ENCODE measurements at regions not wholly inside any gene's neighbourhood (a gene's known extent, or its start where the extent isn't known, plus 50 kb on each side); places are given as distances from the start of the nearest gene placed in this dataset.
"Not testable (repeated sequence)": the region's sequence is repeated elsewhere in the genome, so short reads cannot be mapped to it uniquely, and the experiment has no call there.

DNA sequence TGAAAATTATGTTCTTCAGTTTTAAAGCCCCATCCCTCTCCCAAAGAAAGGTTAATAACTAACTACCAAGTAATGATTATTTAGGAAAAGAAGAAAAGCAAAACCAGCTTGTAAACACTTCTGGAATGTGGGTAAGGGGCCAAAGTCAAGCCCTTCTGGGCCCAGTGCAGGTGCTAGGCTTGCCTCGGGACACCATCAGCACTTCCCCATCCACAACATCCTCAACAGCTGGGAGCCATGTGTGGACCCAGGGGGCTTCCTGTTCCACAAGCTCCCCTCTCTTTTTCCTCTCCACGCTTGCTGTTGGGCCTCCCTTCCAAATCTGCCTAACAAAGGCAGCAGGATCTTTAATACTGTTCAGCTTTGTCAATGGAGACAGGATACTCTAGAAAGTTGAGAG is 58.4 kb upstream of the CSPG4 start:
- H3K4me1 ChIP-seq; H3K4me3 ChIP-seq; H3K27me3 ChIP-seq; DNase-seq; H3K36me3 ChIP-seq; H3K9me3 ChIP-seq (replicated peaks); H3K27ac ChIP-seq: not testable (repeated sequence)

DNA sequence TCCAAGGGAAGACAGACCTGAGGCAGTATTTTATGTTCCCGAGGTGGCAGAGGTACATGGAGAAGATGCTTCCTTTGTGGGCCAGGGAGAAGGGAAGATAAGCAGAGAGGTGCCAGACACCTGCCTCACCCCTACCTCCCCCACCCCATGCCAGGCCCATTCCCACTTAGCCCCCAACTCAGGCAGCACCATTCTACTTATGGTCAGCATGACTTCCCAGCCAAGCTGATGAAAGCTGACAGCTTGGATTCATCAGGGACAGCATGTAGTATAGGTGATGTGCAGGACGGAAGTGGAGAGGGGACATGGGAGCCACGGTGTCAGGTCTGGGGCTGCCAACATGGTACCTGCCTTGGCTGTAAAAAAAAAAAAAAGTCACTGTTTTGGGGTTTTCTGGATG is 57.5 kb upstream of the CSPG4 start:
- Histone ChIP-seq H3K4me1 (no peaks in the 10 kb centered on the region), H3K27me3 (no peaks in the 10 kb centered on the region), H3K9me3 (replicated peaks) (no peaks in the 10 kb centered on the region), H3K36me3 (no peaks in the 10 kb centered on the region), H3K4me3 (no peak overlapping the region), H3K27ac (no peak overlapping the region)
- no peak for DNase-seq

DNA sequence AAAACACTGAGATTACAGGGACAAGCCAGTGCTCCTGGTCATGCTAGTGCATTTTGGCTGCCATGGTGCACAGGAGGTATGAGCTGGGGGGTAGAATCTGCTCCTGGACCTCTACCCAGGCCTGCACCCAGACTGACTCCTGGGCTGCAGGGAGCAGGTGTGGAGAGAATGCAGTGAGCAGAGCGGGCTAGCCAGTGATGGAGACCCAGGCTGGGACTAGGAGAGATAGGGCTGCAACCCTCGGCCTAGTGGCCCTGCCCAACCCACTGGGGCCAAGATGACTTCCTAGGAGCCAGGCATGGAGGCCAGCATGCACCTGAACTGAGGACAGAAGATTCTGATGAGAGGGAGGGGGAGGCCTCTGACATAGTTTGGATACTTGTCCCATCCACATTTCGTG is 55.9 kb upstream of the CSPG4 start:
- H3K4me1 ChIP-seq, result not testable (repeated sequence)

DNA sequence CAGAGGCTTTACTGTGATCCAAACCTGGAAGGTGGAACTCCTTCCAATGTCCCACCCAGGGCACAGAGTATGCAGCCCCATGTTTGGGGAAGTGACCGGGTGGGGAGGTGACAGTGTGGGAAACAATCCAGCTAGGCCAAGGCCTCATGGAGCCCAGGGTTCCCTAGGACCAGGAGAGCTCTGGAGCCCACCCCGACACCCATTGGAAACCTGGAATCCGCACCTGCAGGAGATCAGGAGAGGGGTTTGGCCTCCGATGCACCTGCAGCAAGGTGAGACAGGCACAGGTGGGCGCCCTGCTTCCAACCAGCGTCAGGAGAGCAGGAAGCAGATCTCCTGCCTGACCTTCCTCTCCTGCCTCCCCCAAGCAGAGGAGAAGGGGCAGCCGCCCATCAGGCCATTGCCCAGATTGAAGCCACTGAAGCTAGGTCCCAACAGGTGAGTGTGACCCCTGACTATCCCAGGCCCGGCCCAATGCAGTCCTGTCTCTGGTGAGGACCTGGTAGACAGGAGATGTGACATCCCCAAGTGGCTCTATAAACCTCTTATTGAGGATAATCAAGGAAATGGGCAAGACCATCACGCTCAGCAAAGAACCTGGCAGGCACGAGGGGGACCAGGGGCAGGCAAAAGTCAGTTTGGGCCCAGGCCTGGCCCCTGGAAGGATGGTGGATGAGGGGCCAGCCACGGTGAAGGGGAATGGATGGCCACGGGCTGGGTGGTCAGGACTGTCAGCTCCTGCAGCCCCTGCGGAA is 53.1 kb upstream of the CSPG4 start:
- H3K4me3 ChIP-seq; H3K4me1 ChIP-seq; DNase-seq; H3K9me3 ChIP-seq (replicated peaks); H3K27me3 ChIP-seq; H3K27ac ChIP-seq; H3K36me3 ChIP-seq: not testable (repeated sequence)

More for the DNA sequence above, 55.9 kb upstream of the CSPG4 start:
- DNase-seq; H3K36me3 ChIP-seq; H3K27me3 ChIP-seq; H3K9me3 ChIP-seq (replicated peaks); H3K27ac ChIP-seq; H3K4me3 ChIP-seq: not testable (repeated sequence)

DNA sequence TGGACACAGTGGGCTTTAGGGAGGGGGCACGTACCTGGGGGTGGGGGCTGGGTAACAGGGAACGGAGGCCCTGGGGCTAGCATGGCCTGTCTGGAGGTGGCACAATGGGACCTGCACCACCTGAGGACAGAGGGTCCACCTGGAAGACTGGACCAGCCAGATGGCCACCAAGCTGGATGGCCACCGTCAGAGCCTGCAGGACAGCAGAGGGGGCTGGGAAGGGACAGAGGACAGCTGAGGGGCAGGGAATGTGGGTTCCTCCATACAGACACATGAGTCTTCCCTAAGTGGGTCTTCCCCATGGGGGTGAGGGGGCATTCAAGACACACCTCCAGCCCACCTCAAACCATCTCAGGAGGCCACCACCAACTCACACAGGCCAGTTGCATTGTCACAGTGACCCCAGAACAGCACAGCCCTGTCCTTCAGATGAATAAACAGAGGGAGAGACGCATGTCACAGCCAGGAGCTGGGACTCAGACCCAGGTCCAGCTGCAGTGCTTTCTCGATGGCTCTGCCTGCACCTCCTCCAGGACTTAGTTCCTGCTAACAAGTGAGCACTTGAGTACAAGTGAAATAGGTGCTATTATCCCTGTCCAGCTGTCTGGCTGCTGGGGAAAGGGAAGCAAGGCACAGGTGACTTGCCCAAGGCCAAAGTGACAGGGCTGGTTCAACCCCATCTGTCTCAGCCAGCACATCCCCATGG is 52.4 kb upstream of the CSPG4 start:
- not testable (repeated sequence) for H3K9me3 ChIP-seq (replicated peaks); H3K36me3 ChIP-seq; DNase-seq; H3K4me1 ChIP-seq; H3K27ac ChIP-seq; H3K4me3 ChIP-seq; H3K27me3 ChIP-seq

DNA sequence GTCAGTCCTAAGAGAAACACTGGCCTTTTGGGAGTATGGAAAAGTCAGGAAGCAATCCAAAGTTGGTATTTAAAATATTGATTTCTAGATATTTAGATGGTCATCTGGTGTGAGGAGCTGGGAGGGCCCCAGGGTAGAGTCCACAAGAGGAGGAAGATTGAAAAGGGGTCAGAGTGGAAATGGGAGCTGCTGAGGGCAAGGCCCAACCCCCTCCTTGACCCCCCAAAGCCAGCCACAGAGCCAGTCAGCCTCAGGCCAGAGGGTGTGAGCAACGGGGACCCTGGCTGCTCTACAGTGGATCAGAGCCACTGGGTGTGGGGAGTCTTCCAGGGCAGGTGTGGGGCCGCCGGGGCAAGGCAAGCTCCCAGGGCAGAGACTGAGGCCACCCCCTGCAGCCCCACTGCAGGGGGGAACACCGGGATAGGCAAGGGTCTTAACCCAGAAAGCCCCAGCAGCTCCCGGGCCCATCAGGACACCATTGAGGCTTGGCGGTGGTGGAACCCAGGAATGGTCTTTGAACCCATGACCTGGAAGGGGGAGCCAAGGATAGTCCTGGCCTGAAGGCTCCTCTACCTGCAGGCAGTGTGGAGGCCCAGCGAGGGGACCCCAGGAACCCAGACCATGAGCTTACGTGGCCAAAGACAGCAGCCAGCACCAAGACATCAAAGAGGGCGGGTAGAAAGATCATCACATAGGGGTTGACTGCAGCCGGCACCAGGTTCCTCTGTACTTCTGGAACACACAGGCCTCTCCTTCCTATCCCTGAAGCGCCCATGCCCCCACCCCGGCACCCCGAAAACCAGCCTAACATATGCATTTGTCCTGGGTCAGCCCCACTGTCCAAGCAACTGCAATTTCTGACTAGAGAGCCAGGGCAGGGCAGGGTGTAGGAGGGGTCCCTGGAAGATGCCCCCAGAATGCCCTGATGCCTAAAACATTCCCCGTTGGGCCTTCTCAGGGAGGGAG is 51.3 kb upstream of the CSPG4 start:
- H3K9me3 ChIP-seq (replicated peaks); H3K27ac ChIP-seq; H3K4me3 ChIP-seq; H3K36me3 ChIP-seq; H3K4me1 ChIP-seq; DNase-seq; H3K27me3 ChIP-seq: not testable (repeated sequence)

DNA sequence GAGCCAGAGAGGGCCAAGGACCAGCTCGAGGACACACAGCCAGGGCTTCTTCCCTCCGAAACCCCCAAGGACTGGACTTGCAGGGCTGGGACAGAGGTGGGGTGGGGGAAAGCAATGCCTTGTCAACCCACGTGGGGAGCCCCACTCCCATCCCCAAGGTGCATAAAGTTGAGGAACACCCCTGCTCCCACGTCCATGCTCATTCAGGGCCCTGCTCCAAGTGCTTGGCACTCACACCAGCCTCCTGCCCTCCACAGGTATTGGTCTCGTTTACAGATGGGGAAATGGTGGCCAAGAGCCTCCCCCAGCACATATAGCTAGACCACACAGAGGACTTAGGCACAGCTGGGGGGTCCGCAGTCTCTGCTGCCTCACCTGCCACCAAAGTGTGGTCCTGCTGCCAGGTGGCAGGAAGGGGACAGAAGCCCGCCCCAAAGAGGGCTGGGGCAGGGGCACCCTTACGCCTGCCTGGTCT is 50.5 kb upstream of the CSPG4 start:
- no peak overlapping the region for H3K4me3 ChIP-seq
- no peak overlapping the region for H3K27ac ChIP-seq
- no peaks in the 10 kb centered on the region for H3K4me1 ChIP-seq
- no peaks in the 10 kb centered on the region for H3K27me3 ChIP-seq
- no peaks in the 10 kb centered on the region for H3K9me3 ChIP-seq (replicated peaks)
- no peaks in the 10 kb centered on the region for H3K36me3 ChIP-seq
- no peak for DNase-seq
